Left kidney (tissue), 1 donor: ENCODE measurements at regions not wholly inside any gene's neighbourhood (a gene's known extent, or its start where the extent isn't known, plus 50 kb on each side); places are given as distances from the start of the nearest gene placed in this dataset.
"Not testable (repeated sequence)": the region's sequence is repeated elsewhere in the genome, so short reads cannot be mapped to it uniquely, and the experiment has no call there.

Source experiments
- DNase-seq: peaks from one replicate; pipeline ENCODE4 v3.0.0-alpha.2; 2013

- no peak for DNase-seq
Measured at GRCh38 chr14:59116984-59117415, 71.5 kb upstream of the DAAM1 start.

GRCh38 chr14:59117754-59118528, 70.5 kb upstream of the DAAM1 start:
- DNase-seq = no peak

- DNase-seq = peak; percentile 48
Measured at GRCh38 chr14:59120921-59121320, 67.5 kb upstream of the DAAM1 start.

- no peak for DNase-seq
Measured at GRCh38 chr14:59123531-59123930, 64.9 kb upstream of the DAAM1 start.

GRCh38 chr14:59123975-59124374, 64.5 kb upstream of the DAAM1 start:
- DNase-seq = no peak

GRCh38 chr14:59125156-59125555, 63.3 kb upstream of the DAAM1 start:
- DNase-seq = no peak

GRCh38 chr14:59126714-59127436, 61.6 kb upstream of the DAAM1 start:
- DNase-seq = peak; percentile 66

GRCh38 chr14:59127437-59127732, 61.1 kb upstream of the DAAM1 start:
- DNase-seq = no peak

- no peak for DNase-seq
Measured at GRCh38 chr14:59130462-59130861, 58.0 kb upstream of the DAAM1 start.

GRCh38 chr14:59131938-59132795, 56.3 kb upstream of the DAAM1 start:
- no peak for DNase-seq

GRCh38 chr14:59132796-59133494, 55.5 kb upstream of the DAAM1 start:
- peak; percentile 43 for DNase-seq

- no peak for DNase-seq
Measured at GRCh38 chr14:59133709-59134108, 54.8 kb upstream of the DAAM1 start.

- DNase-seq = no peak
Measured at GRCh38 chr14:59134307-59134706, 54.2 kb upstream of the DAAM1 start.

GRCh38 chr14:59137256-59137655, 51.2 kb upstream of the DAAM1 start:
- DNase-seq = no peak

- DNase-seq = not testable (repeated sequence)
Measured at GRCh38 chr14:59138576-59138975, 49.9 kb upstream of the DAAM1 start.
